T-cell (primary cell): ENCODE measurements at regions not wholly inside any gene's neighbourhood (a gene's known extent, or its start where the extent isn't known, plus 50 kb on each side); places are given as distances from the start of the nearest gene placed in this dataset.

Experiments used
- ATAC-seq, 4 experiments: fragments of 200-7000 bp in 3 of 4; fragments of 150-1000 bp in 1 of 4; cut with Tn5 transposase; replicated peaks in 1 of 4; 1 replicate in 3 of 4; 2 replicates in 1 of 4; pipeline ENCODE4 v1.10.0; 2021; ENCODE audit warnings: moderate library complexity in 3 of 4, mild to moderate bottlenecking in 2 of 4, moderate number of reproducible peaks in 1 of 4
- CTCF ChIA-PET, 2 donors: fragments of 300-600 bp; sonication (Branson Sonifier 250); formaldehyde crosslinking; loops; one replicate each; lab custom pipeline; 2022; ENCODE audit warnings: antibody characterized with exemption in 2 of 2; lab: Charles Lee
- POLR2A ChIA-PET, 2 donors: fragments of 300-600 bp; sonication (Branson Sonifier 250); formaldehyde crosslinking; loops; one replicate each; lab custom pipeline; 2022; ENCODE audit warnings: antibody characterized with exemption in 2 of 2; lab: Charles Lee
- DNase-seq, 35 experiments: peaks; one replicate each; pipeline versions ENCODE4 v3.0.0 to v3.0.0-alpha.2; 2013 to 2023
- H3K27ac ChIP-seq: one replicate; pipeline ENCODE4 v1.5.1; 2013; ENCODE audit warnings: low read length
- H3K27me3 ChIP-seq, 2 experiments: replicated peaks in 1 of 2; 1 replicate in 1 of 2; 2 replicates in 1 of 2; pipeline versions ENCODE4 v1.6.1 to v1.7.0; 2013; ENCODE audit warnings: low read length in 1 of 2, mixed read lengths in 1 of 2; ENCODE audit not compliant: control insufficient read depth in 2 of 2, insufficient read depth in 2 of 2; ENCODE audit errors: extremely low read depth in 1 of 2
- H3K36me3 ChIP-seq, 2 donors: 1 replicate in 1 of 2; 2 replicates in 1 of 2; pipeline versions ENCODE4 v1.6.1 to v1.7.0; 2013; ENCODE audit warnings: low read length in 1 of 2; ENCODE audit not compliant: control insufficient read depth in 2 of 2, insufficient read depth in 1 of 2; ENCODE audit errors: extremely low read depth in 1 of 2
- H3K4me1 ChIP-seq, 2 experiments: 1 replicate in 1 of 2; 2 replicates in 1 of 2; pipeline versions ENCODE4 v1.6.1 to v1.7.0; 2013; ENCODE audit warnings: low read length in 2 of 2, mixed read lengths in 1 of 2; ENCODE audit not compliant: insufficient read depth in 2 of 2, control insufficient read depth in 1 of 2; ENCODE audit errors: extremely low read depth in 1 of 2
- H3K4me3 ChIP-seq, 2 donors: 1 replicate in 1 of 2; 2 replicates in 1 of 2; pipeline versions ENCODE4 v1.5.1 to v1.7.0; 2013; ENCODE audit warnings: mild to moderate bottlenecking in 2 of 2, low read length in 1 of 2, moderate library complexity in 1 of 2; ENCODE audit not compliant: control insufficient read depth in 1 of 2; ENCODE audit errors: extremely low read depth in 1 of 2
- H3K9me3 ChIP-seq: 2 replicates; pipeline ENCODE4 v1.7.0; 2013
- H3K27ac Mint-ChIP-seq, 2 donors: one replicate each; pipeline ENCODE4 v1.8.0; 2020 to 2021; ENCODE audit warnings: mild to moderate bottlenecking in 2 of 2, mixed read lengths in 2 of 2
- H3K27me3 Mint-ChIP-seq, 2 donors: one replicate each; pipeline ENCODE4 v1.8.0; 2021 to 2022; ENCODE audit warnings: mixed read lengths in 2 of 2
- H3K36me3 Mint-ChIP-seq: one replicate; pipeline ENCODE4 v1.8.0; 2021; ENCODE audit warnings: mixed read lengths
- H3K4me1 Mint-ChIP-seq, 3 donors: one replicate each; pipeline ENCODE4 v1.8.0; 2020 to 2022; ENCODE audit warnings: mixed read lengths in 3 of 3, mild to moderate bottlenecking in 1 of 3
- H3K4me3 Mint-ChIP-seq, 3 donors: one replicate each; pipeline ENCODE4 v1.8.0; 2020 to 2022; ENCODE audit warnings: mild to moderate bottlenecking in 3 of 3, mixed read lengths in 3 of 3, moderate library complexity in 3 of 3
- H3K9me3 Mint-ChIP-seq, 3 donors: one replicate each; pipeline ENCODE4 v1.8.0; 2020 to 2022; ENCODE audit warnings: mixed read lengths in 3 of 3
- WGBS: methylation state at CpG from one replicate; pipeline ENCODE4 v1.1.5; 2013; ENCODE audit warnings: missing lambda C conversion rate; ENCODE audit not compliant: insufficient coverage; 5-methylcytosine and 5-hydroxymethylcytosine counted together

GRCh38 chr1:165025805-165026204 lies 330.7 kb downstream of the LMX1A start:
- Mint-ChIP-seq H3K27me3 (no peaks in the 10 kb centered on the region), H3K27ac (no peak overlapping the region), H3K4me3 (no peak overlapping the region), H3K36me3 (no peaks in the 10 kb centered on the region), H3K9me3 (peaks cover 4 to 8% (median 5%) of the 10 kb centered on the region in 3 donors), H3K4me1 (no peaks in the 10 kb centered on the region)
- ATAC-seq (no peak), DNase-seq (no peak)
- ChIA-PET CTCF (no interaction called here), POLR2A (no interaction called here)
- WGBS = no CpG with 5 or more reads among the region's 2 CpGs
- H3K36me3 ChIP-seq = no peaks in the 10 kb centered on the region
- no peaks in the 10 kb centered on the region for H3K9me3 ChIP-seq
- no peak overlapping the region for H3K27ac ChIP-seq
- no peaks in the 10 kb centered on the region for H3K4me1 ChIP-seq
- no peaks in the 10 kb centered on the region for H3K27me3 ChIP-seq
- no peak overlapping the region for H3K4me3 ChIP-seq

DNA sequence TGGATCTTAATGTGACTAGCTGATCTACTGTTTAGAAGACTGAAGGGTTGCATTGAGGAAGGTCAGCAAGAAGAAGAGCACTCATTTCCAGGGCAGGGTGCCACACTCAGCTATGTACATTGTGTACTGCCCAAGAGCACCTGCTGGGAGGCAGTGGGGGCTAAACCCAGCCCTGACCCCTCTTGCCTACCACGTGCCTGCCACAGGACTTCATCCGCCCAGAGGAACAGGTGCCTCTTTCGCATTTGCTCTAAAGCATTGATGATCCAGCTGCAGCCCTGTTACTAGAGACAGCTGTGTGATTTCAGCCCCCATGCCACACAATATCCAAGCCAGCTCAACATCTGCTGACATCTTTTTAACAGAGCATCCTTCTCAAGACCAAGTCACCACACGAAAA lies 341.8 kb downstream of the LMX1A start:
- Histone ChIP-seq H3K27me3 (no peaks in the 10 kb centered on the region), H3K4me1 (no peaks in the 10 kb centered on the region), H3K4me3 (no peak overlapping the region), H3K9me3 (no peaks in the 10 kb centered on the region), H3K27ac (no peak overlapping the region), H3K36me3 (no peaks in the 10 kb centered on the region)
- peaks cover 6 to 16% (median 6%) of the 10 kb centered on the region in 3 donors for H3K9me3 Mint-ChIP-seq
- H3K27ac Mint-ChIP-seq = no peak overlapping the region
- no peak for DNase-seq
- POLR2A ChIA-PET = no interaction called here
- no peak for ATAC-seq
- WGBS = 84% methylated on average over 3 of the region's 4 CpGs
- no peaks in the 10 kb centered on the region for H3K27me3 Mint-ChIP-seq
- no peaks in the 10 kb centered on the region for H3K4me1 Mint-ChIP-seq
- CTCF ChIA-PET = interaction anchor here in 1 of 2 donors (0.7 kb wide), 1 partner anchor 1659 kb away, joined by 3 read pairs; no protein-coding TSS in a partner anchor
- H3K4me3 Mint-ChIP-seq = no peak overlapping the region
- no peaks in the 10 kb centered on the region for H3K36me3 Mint-ChIP-seq

DNA sequence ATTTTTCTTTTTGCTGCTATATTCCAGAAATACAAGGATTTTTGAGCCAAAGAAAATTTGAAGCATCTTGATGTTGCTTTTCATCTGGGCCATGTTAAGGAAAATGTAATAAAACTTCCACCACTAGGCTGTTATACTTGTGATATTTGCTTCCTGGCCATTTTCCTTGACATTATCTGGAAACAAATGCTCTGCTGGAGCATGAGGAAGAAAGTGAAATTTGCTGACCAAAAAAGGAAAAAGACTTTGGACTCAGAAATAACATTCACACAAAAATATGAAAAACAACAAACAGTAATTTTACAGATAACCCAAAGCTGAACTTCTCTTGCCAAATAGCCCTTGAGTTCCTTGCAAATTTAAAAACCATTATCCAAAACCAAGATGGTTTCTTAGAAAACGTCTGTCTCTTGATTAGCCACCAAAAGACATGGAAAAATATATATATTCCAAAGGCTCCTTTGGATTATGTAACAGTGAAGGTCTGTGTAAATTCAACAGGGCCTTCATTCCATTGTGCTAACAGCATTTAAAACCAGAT lies 344.5 kb downstream of the LMX1A start:
- no peak for ATAC-seq
- Histone ChIP-seq H3K4me3 (no peak overlapping the region), H3K4me1 (no peaks in the 10 kb centered on the region), H3K9me3 (no peaks in the 10 kb centered on the region), H3K36me3 (no peaks in the 10 kb centered on the region), H3K27ac (no peak overlapping the region), H3K27me3 (no peaks in the 10 kb centered on the region)
- Mint-ChIP-seq H3K4me1 (no peaks in the 10 kb centered on the region), H3K27ac (no peak overlapping the region), H3K9me3 (peaks cover 0 to 3% (median 0%) of the 10 kb centered on the region in 3 donors), H3K36me3 (no peaks in the 10 kb centered on the region), H3K27me3 (no peaks in the 10 kb centered on the region), H3K4me3 (no peak overlapping the region)
- DNase-seq = no peak
- WGBS = no CpG with 5 or more reads among the region's 1 CpG
- CTCF ChIA-PET = no interaction called here
- POLR2A ChIA-PET = no interaction called here

DNA sequence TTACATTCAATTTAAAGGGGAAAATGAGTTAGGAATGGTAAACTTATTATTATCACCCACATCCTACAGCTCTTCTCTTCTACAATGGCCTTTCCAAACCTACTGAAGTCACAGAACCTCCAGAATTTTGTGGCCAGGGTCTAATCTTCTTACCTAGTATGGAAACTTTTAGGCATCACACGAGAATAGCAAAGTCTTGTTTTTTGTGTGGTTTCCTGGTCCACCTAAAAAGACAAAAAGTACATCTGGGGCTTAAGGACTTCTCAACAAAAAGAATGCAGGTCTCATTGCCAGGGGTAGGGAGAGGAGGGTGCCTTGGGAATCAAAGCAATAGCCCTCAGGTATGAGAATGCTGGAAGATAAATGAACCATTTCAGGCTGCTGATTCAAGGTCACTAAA lies 345.3 kb downstream of the LMX1A start:
- POLR2A ChIA-PET = no interaction called here
- no peaks in the 10 kb centered on the region for H3K27me3 Mint-ChIP-seq
- Histone ChIP-seq H3K27ac (no peak overlapping the region), H3K9me3 (no peaks in the 10 kb centered on the region), H3K27me3 (no peaks in the 10 kb centered on the region), H3K36me3 (no peaks in the 10 kb centered on the region), H3K4me1 (no peaks in the 10 kb centered on the region), H3K4me3 (no peak overlapping the region)
- no peaks in the 10 kb centered on the region for H3K9me3 Mint-ChIP-seq
- no peak overlapping the region for H3K27ac Mint-ChIP-seq
- CTCF ChIA-PET = no interaction called here
- H3K4me3 Mint-ChIP-seq = no peak overlapping the region
- DNase-seq (no peak), ATAC-seq (no peak)
- no peaks in the 10 kb centered on the region for H3K4me1 Mint-ChIP-seq
- no CpG with 5 or more reads among the region's 1 CpG for WGBS
- H3K36me3 Mint-ChIP-seq = no peaks in the 10 kb centered on the region

- Mint-ChIP-seq H3K36me3 (no peaks in the 10 kb centered on the region), H3K27ac (no peak overlapping the region), H3K9me3 (peaks cover 0 to 4% (median 0%) of the 10 kb centered on the region in 3 donors), H3K4me1 (no peaks in the 10 kb centered on the region), H3K4me3 (no peak overlapping the region), H3K27me3 (no peaks in the 10 kb centered on the region)
- Histone ChIP-seq H3K36me3 (no peaks in the 10 kb centered on the region), H3K9me3 (no peaks in the 10 kb centered on the region), H3K27me3 (no peaks in the 10 kb centered on the region), H3K4me3 (no peak overlapping the region), H3K27ac (no peak overlapping the region), H3K4me1 (no peaks in the 10 kb centered on the region)
- DNase-seq (no peak), ATAC-seq (no peak)
- WGBS = 72% methylated on average over 3 of the region's 3 CpGs
- CTCF ChIA-PET = no interaction called here
- POLR2A ChIA-PET = no interaction called here
These were observed 346.0 kb downstream of the LMX1A start for GRCh38 chr1:165010418-165011070.

- no CpG with 5 or more reads among the region's 7 CpGs for WGBS
- Histone ChIP-seq H3K4me3 (no peak overlapping the region), H3K27me3 (no peaks in the 10 kb centered on the region), H3K9me3 (no peaks in the 10 kb centered on the region), H3K4me1 (no peaks in the 10 kb centered on the region), H3K27ac (no peak overlapping the region), H3K36me3 (no peaks in the 10 kb centered on the region)
- Mint-ChIP-seq H3K4me3 (no peak overlapping the region), H3K27ac (no peak overlapping the region), H3K27me3 (no peaks in the 10 kb centered on the region), H3K4me1 (no peaks in the 10 kb centered on the region), H3K36me3 (no peaks in the 10 kb centered on the region), H3K9me3 (peaks cover 2 to 11% (median 8%) of the 10 kb centered on the region in 3 donors)
- CTCF ChIA-PET = no interaction called here
- ATAC-seq (no peak), DNase-seq (no peak)
- POLR2A ChIA-PET = no interaction called here
These were observed 349.7 kb downstream of the LMX1A start for GRCh38 chr1:165006831-165007230.
